ENCODE measurements at regions not wholly inside any gene's neighbourhood (a gene's known extent, or its start where the extent isn't known, plus 50 kb on each side); places are given as distances from the start of the nearest gene placed in this dataset.

- Histone ChIP-seq H3K18ac (ENCODE audit: low read length) (no peak overlapping the region), H3K27me3 (ENCODE audit: control insufficient read depth in 3 of 3, insufficient read depth in 3 of 3, low read depth in 1 of 3, low read length in 3 of 3) (no peaks in the 10 kb centered on the region)
- WGBS, 2 donors (ENCODE audit: extremely low coverage in 2 of 2, insufficient read length in 2 of 2, insufficient replicate concordance in 1 of 2) = no CpG with 5 or more reads among the region's 8 CpGs
Observed at GRCh38 chr2:220569112-220569897, 941.9 kb downstream of the SLC4A3 start.

DNA sequence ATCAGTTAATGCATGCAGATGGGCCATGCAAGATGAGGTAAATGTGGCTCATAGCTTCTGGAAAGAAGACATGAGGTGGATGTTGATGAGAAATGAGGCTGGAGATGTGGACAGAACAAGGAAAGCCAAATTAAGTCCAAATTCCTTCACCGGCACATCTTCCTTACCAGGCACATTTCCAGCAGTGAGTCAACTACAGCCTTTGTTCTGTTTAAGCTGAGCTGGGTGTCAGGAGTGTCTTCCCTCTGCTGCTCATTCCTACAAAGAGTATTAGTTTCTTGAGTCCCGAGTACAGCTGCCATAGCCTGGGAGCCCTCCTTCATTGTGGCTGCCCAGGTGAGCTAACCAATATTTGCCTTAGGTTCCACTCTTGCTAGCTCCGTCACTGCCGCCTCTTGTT is 945.0 kb downstream of the SLC4A3 start:
- WGBS, 2 donors (ENCODE audit: extremely low coverage in 2 of 2, insufficient read length in 2 of 2, insufficient replicate concordance in 1 of 2) = no CpG with 5 or more reads among the region's 4 CpGs
- Histone ChIP-seq H2BK120ac (ENCODE audit: low read depth, low read length) (no peak overlapping the region), H3K14ac (ENCODE audit: low read length) (no peak overlapping the region)

More at GRCh38 chr2:220569112-220569897, 941.9 kb downstream of the SLC4A3 start:
- no peak overlapping the region for H3K4me2 ChIP-seq (ENCODE audit: insufficient read depth, low read length, poor library complexity, severe bottlenecking)
- no peak overlapping the region for H3K14ac ChIP-seq (ENCODE audit: low read length)
- H3K23ac ChIP-seq (ENCODE audit: low read depth, low read length, poor library complexity) = no peak overlapping the region
- H2BK12ac ChIP-seq (ENCODE audit: low read length) = no peak overlapping the region
- no peak overlapping the region for H2BK5ac ChIP-seq (ENCODE audit: low read length)
- H3K4ac ChIP-seq (ENCODE audit: low read length) = no peak overlapping the region
- no peaks in the 10 kb centered on the region for H3K9me3 ChIP-seq (replicated peaks in 1 of 2; ENCODE audit: control insufficient read depth in 2 of 2, insufficient read depth in 1 of 2, low read depth in 1 of 2, low read length in 2 of 2)
- H3K4me3 ChIP-seq (ENCODE audit: low read length in 2 of 2) = no peak overlapping the region
- no peaks in the 10 kb centered on the region for H3K79me1 ChIP-seq (ENCODE audit: low read depth, low read length)
- no peak overlapping the region for H4K91ac ChIP-seq (ENCODE audit: low read depth, low read length, poor library complexity)
- no peak overlapping the region for H4K8ac ChIP-seq (ENCODE audit: low read depth, low read length)
- no peak overlapping the region for H2BK120ac ChIP-seq (ENCODE audit: low read depth, low read length)
- no peak overlapping the region for H3K9ac ChIP-seq (ENCODE audit: low read depth, low read length, poor library complexity)
- H2AFZ ChIP-seq (ENCODE audit: low read length) = no peak overlapping the region
- H3K36me3 ChIP-seq (replicated peaks in 1 of 2; ENCODE audit: control insufficient read depth in 2 of 2, insufficient read depth in 2 of 2, low read length in 2 of 2) = no peaks in the 10 kb centered on the region
- H2BK15ac ChIP-seq (ENCODE audit: low read length) = no peak overlapping the region
- H3K4me1 ChIP-seq (ENCODE audit: control insufficient read depth in 2 of 2, insufficient read depth in 1 of 2, low read depth in 1 of 2, low read length in 2 of 2) = no peaks in the 10 kb centered on the region
- no peak for DNase-seq (ENCODE audit: low spot score)
- no peak overlapping the region for H2AK5ac ChIP-seq (ENCODE audit: low read depth, low read length)
- H3K27ac ChIP-seq (replicated peaks; ENCODE audit: low read length) = no peak overlapping the region

DNA sequence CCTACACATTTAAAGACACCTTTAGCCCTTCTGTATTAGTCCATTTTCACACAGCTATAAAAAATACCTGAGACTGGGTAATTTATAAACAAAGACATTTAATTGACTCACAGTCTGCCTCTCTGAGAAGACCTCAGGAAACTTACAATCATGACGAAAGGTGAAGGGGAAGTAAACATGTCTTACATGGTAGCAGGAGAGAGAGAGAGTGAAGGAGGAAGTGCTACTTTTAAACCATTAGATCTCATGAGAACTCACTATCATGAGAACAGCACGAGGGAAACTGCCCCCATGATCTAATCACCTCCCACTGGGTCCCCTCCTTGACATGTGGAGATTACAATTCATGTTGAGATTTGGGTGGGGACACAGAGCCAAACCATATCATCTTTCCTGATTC is 946.6 kb downstream of the SLC4A3 start:
- DNase-seq (ENCODE audit: low spot score) = no peak
- no peak overlapping the region for H2AK5ac ChIP-seq (ENCODE audit: low read depth, low read length)
- H4K91ac ChIP-seq (ENCODE audit: low read depth, low read length, poor library complexity) = no peak overlapping the region
- H3K4ac ChIP-seq (ENCODE audit: low read length) = no peak overlapping the region
- no peaks in the 10 kb centered on the region for H3K9me3 ChIP-seq (replicated peaks in 1 of 2; ENCODE audit: control insufficient read depth in 2 of 2, insufficient read depth in 1 of 2, low read depth in 1 of 2, low read length in 2 of 2)
- no peak overlapping the region for H2BK15ac ChIP-seq (ENCODE audit: low read length)
- H3K27me3 ChIP-seq (ENCODE audit: control insufficient read depth in 3 of 3, insufficient read depth in 3 of 3, low read depth in 1 of 3, low read length in 3 of 3) = peaks cover 0 to 4% (median 0%) of the 10 kb centered on the region in 3 experiments
- H3K23ac ChIP-seq (ENCODE audit: low read depth, low read length, poor library complexity) = no peak overlapping the region
- H3K14ac ChIP-seq (ENCODE audit: low read length) = no peak overlapping the region
- H4K8ac ChIP-seq (ENCODE audit: low read depth, low read length) = no peak overlapping the region
- H3K79me1 ChIP-seq (ENCODE audit: low read depth, low read length) = no peaks in the 10 kb centered on the region
- no CpG with 5 or more reads among the region's 2 CpGs for WGBS, 2 donors (ENCODE audit: extremely low coverage in 2 of 2, insufficient read length in 2 of 2, insufficient replicate concordance in 1 of 2)
- no peaks in the 10 kb centered on the region for H3K36me3 ChIP-seq (replicated peaks in 1 of 2; ENCODE audit: control insufficient read depth in 2 of 2, insufficient read depth in 2 of 2, low read length in 2 of 2)
- H3K4me2 ChIP-seq (ENCODE audit: insufficient read depth, low read length, poor library complexity, severe bottlenecking) = no peak overlapping the region
- no peak overlapping the region for H3K9ac ChIP-seq (ENCODE audit: low read depth, low read length, poor library complexity)
- H2BK12ac ChIP-seq (ENCODE audit: low read length) = no peak overlapping the region
- no peak overlapping the region for H2BK120ac ChIP-seq (ENCODE audit: low read depth, low read length)
- H3K4me1 ChIP-seq (ENCODE audit: control insufficient read depth in 2 of 2, insufficient read depth in 1 of 2, low read depth in 1 of 2, low read length in 2 of 2) = no peaks in the 10 kb centered on the region
- H3K18ac ChIP-seq (ENCODE audit: low read length) = no peak overlapping the region
- H2BK5ac ChIP-seq (ENCODE audit: low read length) = no peak overlapping the region
- H2AFZ ChIP-seq (ENCODE audit: low read length) = no peak overlapping the region
- H3K27ac ChIP-seq (replicated peaks; ENCODE audit: low read length) = no peak overlapping the region
- no peak overlapping the region for H3K4me3 ChIP-seq (ENCODE audit: low read length in 2 of 2)

More for the DNA sequence above, 945.0 kb downstream of the SLC4A3 start:
- Histone ChIP-seq H3K4ac (ENCODE audit: low read length) (no peak overlapping the region), H2AK5ac (ENCODE audit: low read depth, low read length) (no peak overlapping the region), H4K8ac (ENCODE audit: low read depth, low read length) (no peak overlapping the region), H3K23ac (ENCODE audit: low read depth, low read length, poor library complexity) (no peak overlapping the region), H3K27me3 (ENCODE audit: control insufficient read depth in 3 of 3, insufficient read depth in 3 of 3, low read depth in 1 of 3, low read length in 3 of 3) (peaks cover 0 to 4% (median 0%) of the 10 kb centered on the region in 3 experiments), H3K4me3 (ENCODE audit: low read length in 2 of 2) (no peak overlapping the region), H2BK12ac (ENCODE audit: low read length) (no peak overlapping the region), H2AFZ (ENCODE audit: low read length) (no peak overlapping the region), H3K9me3 (replicated peaks in 1 of 2; ENCODE audit: control insufficient read depth in 2 of 2, insufficient read depth in 1 of 2, low read depth in 1 of 2, low read length in 2 of 2) (no peaks in the 10 kb centered on the region), H3K18ac (ENCODE audit: low read length) (no peak overlapping the region), H2BK15ac (ENCODE audit: low read length) (no peak overlapping the region), H3K36me3 (replicated peaks in 1 of 2; ENCODE audit: control insufficient read depth in 2 of 2, insufficient read depth in 2 of 2, low read length in 2 of 2) (no peaks in the 10 kb centered on the region), H4K91ac (ENCODE audit: low read depth, low read length, poor library complexity) (no peak overlapping the region), H2BK5ac (ENCODE audit: low read length) (no peak overlapping the region), H3K4me2 (ENCODE audit: insufficient read depth, low read length, poor library complexity, severe bottlenecking) (no peak overlapping the region), H3K27ac (replicated peaks; ENCODE audit: low read length) (no peak overlapping the region), H3K79me1 (ENCODE audit: low read depth, low read length) (no peaks in the 10 kb centered on the region), H3K4me1 (ENCODE audit: control insufficient read depth in 2 of 2, insufficient read depth in 1 of 2, low read depth in 1 of 2, low read length in 2 of 2) (no peaks in the 10 kb centered on the region), H3K9ac (ENCODE audit: low read depth, low read length, poor library complexity) (no peak overlapping the region)
- no peak for DNase-seq (ENCODE audit: low spot score)

- H3K4me2 ChIP-seq (ENCODE audit: insufficient read depth, low read length, poor library complexity, severe bottlenecking) = no peak overlapping the region
- no peak overlapping the region for H3K18ac ChIP-seq (ENCODE audit: low read length)
- H3K9me3 ChIP-seq (replicated peaks in 1 of 2; ENCODE audit: control insufficient read depth in 2 of 2, insufficient read depth in 1 of 2, low read depth in 1 of 2, low read length in 2 of 2) = no peaks in the 10 kb centered on the region
- no peak overlapping the region for H2AK5ac ChIP-seq (ENCODE audit: low read depth, low read length)
- H3K36me3 ChIP-seq (replicated peaks in 1 of 2; ENCODE audit: control insufficient read depth in 2 of 2, insufficient read depth in 2 of 2, low read length in 2 of 2) = no peaks in the 10 kb centered on the region
- no peak overlapping the region for H3K27ac ChIP-seq (replicated peaks; ENCODE audit: low read length)
- no peak overlapping the region for H3K23ac ChIP-seq (ENCODE audit: low read depth, low read length, poor library complexity)
- no peak for DNase-seq (ENCODE audit: low spot score)
- H3K4ac ChIP-seq (ENCODE audit: low read length) = no peak overlapping the region
- H4K8ac ChIP-seq (ENCODE audit: low read depth, low read length) = no peak overlapping the region
- no peak overlapping the region for H2BK5ac ChIP-seq (ENCODE audit: low read length)
- no peak overlapping the region for H2AFZ ChIP-seq (ENCODE audit: low read length)
- H3K4me1 ChIP-seq (ENCODE audit: control insufficient read depth in 2 of 2, insufficient read depth in 1 of 2, low read depth in 1 of 2, low read length in 2 of 2) = no peaks in the 10 kb centered on the region
- H3K79me1 ChIP-seq (ENCODE audit: low read depth, low read length) = no peaks in the 10 kb centered on the region
- no peak overlapping the region for H2BK15ac ChIP-seq (ENCODE audit: low read length)
- no peak overlapping the region for H2BK12ac ChIP-seq (ENCODE audit: low read length)
- H3K9ac ChIP-seq (ENCODE audit: low read depth, low read length, poor library complexity) = no peak overlapping the region
- peaks cover 0 to 4% (median 0%) of the 10 kb centered on the region in 3 experiments for H3K27me3 ChIP-seq (ENCODE audit: control insufficient read depth in 3 of 3, insufficient read depth in 3 of 3, low read depth in 1 of 3, low read length in 3 of 3)
- no peak overlapping the region for H4K91ac ChIP-seq (ENCODE audit: low read depth, low read length, poor library complexity)
- no CpG with 5 or more reads among the region's 1 CpG for WGBS, 2 donors (ENCODE audit: extremely low coverage in 2 of 2, insufficient read length in 2 of 2, insufficient replicate concordance in 1 of 2)
- H2BK120ac ChIP-seq (ENCODE audit: low read depth, low read length) = no peak overlapping the region
- H3K14ac ChIP-seq (ENCODE audit: low read length) = no peak overlapping the region
- H3K4me3 ChIP-seq (ENCODE audit: low read length in 2 of 2) = no peak overlapping the region
Observed at GRCh38 chr2:220575963-220576362, 948.5 kb downstream of the SLC4A3 start.

Data from neuronal stem cell (in vitro differentiated cells).